Liver (tissue), 7 donors: ENCODE measurements at regions not wholly inside any gene's neighbourhood (a gene's known extent, or its start where the extent isn't known, plus 50 kb on each side); places are given as distances from the start of the nearest gene placed in this dataset.

Experiments
- DNase-seq: peaks from one replicate; pipeline ENCODE4 v3.0.0-alpha.2; 2017; ENCODE audit warnings: low spot score
- H3K27ac ChIP-seq, 2 donors: one replicate each; pipeline ENCODE4 v1.7.0; 2013; ENCODE audit warnings: inconsistent platforms in 2 of 2, low read length in 2 of 2, control low read depth in 1 of 2, low read depth in 1 of 2, mild to moderate bottlenecking in 1 of 2
- H3K27me3 ChIP-seq, 4 donors: one replicate each; pipeline versions ENCODE4 v1.6.1 to v1.7.0; 2013; ENCODE audit warnings: low read length in 3 of 4, inconsistent platforms in 1 of 4, mild to moderate bottlenecking in 1 of 4, moderate library complexity in 1 of 4; ENCODE audit not compliant: control insufficient read depth in 4 of 4, insufficient read depth in 4 of 4
- H3K36me3 ChIP-seq, 4 donors: one replicate each; pipeline versions ENCODE4 v1.6.1 to v1.7.0; 2013; ENCODE audit warnings: low read length in 3 of 4, mild to moderate bottlenecking in 3 of 4, low read depth in 1 of 4, moderate library complexity in 1 of 4; ENCODE audit not compliant: control insufficient read depth in 4 of 4, insufficient read depth in 3 of 4
- H3K4me1 ChIP-seq, 4 donors: one replicate each; pipeline versions ENCODE4 v1.6.1 to v1.7.0; 2013; ENCODE audit warnings: low read length in 3 of 4, mild to moderate bottlenecking in 3 of 4, moderate library complexity in 1 of 4; ENCODE audit not compliant: control insufficient read depth in 4 of 4, insufficient read depth in 4 of 4
- H3K4me3 ChIP-seq, 3 donors: one replicate each; pipeline versions ENCODE4 v1.6.1 to v1.7.0; 2013; ENCODE audit warnings: low read length in 3 of 3, control low read depth in 1 of 3, low read depth in 1 of 3, mild to moderate bottlenecking in 1 of 3
- H3K9ac ChIP-seq, 2 donors: one replicate each; pipeline ENCODE4 v1.7.0; 2013; ENCODE audit warnings: low read length in 2 of 2, mild to moderate bottlenecking in 2 of 2, moderate library complexity in 2 of 2, control low read depth in 1 of 2, low read depth in 1 of 2
- H3K9me3 ChIP-seq, 4 donors: one replicate each; pipeline versions ENCODE4 v1.6.1 to v1.7.0; 2013; ENCODE audit warnings: low read length in 3 of 4; ENCODE audit not compliant: control insufficient read depth in 4 of 4
- ATF3 ChIP-seq: IDR thresholded peaks from 2 replicates; pipeline ENCODE4 v1.6.1; 2016; ENCODE audit warnings: antibody characterized with exemption
- FOXA1 ChIP-seq: IDR thresholded peaks from 2 replicates; pipeline ENCODE4 v1.6.1; 2016; ENCODE audit warnings: antibody characterized with exemption
- FOXA2 ChIP-seq: IDR thresholded peaks from 2 replicates; pipeline ENCODE4 v1.6.1; 2016; ENCODE audit warnings: antibody characterized with exemption
- GABPA ChIP-seq, 2 donors: IDR thresholded peaks in 1 of 2; conservative IDR thresholded peaks in 1 of 2; 2 replicates each; pipeline ENCODE4 v1.6.1; 2016; ENCODE audit warnings: antibody characterized with exemption in 2 of 2, mild to moderate bottlenecking in 1 of 2, moderate library complexity in 1 of 2
- HNF4A ChIP-seq, 2 donors: conservative IDR thresholded peaks; 2 replicates each; pipeline ENCODE4 v1.6.1; 2016; ENCODE audit warnings: antibody characterized with exemption in 2 of 2, mild to moderate bottlenecking in 2 of 2
- HNF4G ChIP-seq: IDR thresholded peaks from 2 replicates; pipeline ENCODE4 v1.6.1; 2016; ENCODE audit warnings: antibody characterized with exemption
- JUND ChIP-seq, 2 donors: IDR thresholded peaks; 2 replicates each; pipeline ENCODE4 v1.6.1; 2016; ENCODE audit warnings: antibody characterized with exemption in 2 of 2
- NR2F2 ChIP-seq: IDR thresholded peaks from 2 replicates; pipeline ENCODE4 v1.6.1; 2016; ENCODE audit warnings: antibody characterized with exemption
- RAD21 ChIP-seq, 2 donors: IDR thresholded peaks; 2 replicates each; pipeline ENCODE4 v1.6.1; 2016; ENCODE audit warnings: antibody characterized with exemption in 2 of 2, mild to moderate bottlenecking in 2 of 2
- REST ChIP-seq: IDR thresholded peaks from 2 replicates; pipeline ENCODE4 v1.6.1; 2016; ENCODE audit warnings: antibody characterized with exemption, mild to moderate bottlenecking
- RXRA ChIP-seq, 2 donors: IDR thresholded peaks; 2 replicates each; pipeline ENCODE4 v1.6.1; 2017 to 2018; ENCODE audit warnings: antibody characterized with exemption in 2 of 2, mild to moderate bottlenecking in 1 of 2
- YY1 ChIP-seq: IDR thresholded peaks from 2 replicates; pipeline ENCODE4 v1.6.1; 2016; ENCODE audit warnings: antibody characterized with exemption, mild to moderate bottlenecking
- ZBTB33 ChIP-seq: IDR thresholded peaks from 2 replicates; pipeline ENCODE4 v1.6.1; 2016; ENCODE audit warnings: antibody characterized with exemption
- WGBS: extraction: QIAGEN DNeasy Blood & Tissue Kit; methylation state at CpG from one replicate; pipeline ENCODE4 v1.1.7; 2013; 5-methylcytosine and 5-hydroxymethylcytosine counted together
- donor health status: healthy.
- donor health status: healthy.
- donor health status: healthy.
- donor health status: healthy.

GRCh38 chr5:103436112-103436511, 126.5 kb downstream of the NUDT12 start:
- Histone ChIP-seq H3K9me3 (peaks cover 0 to 2% (median 0%) of the 10 kb centered on the region in 4 donors), H3K27me3 (no peaks in the 10 kb centered on the region), H3K4me1 (no peaks in the 10 kb centered on the region), H3K4me3 (no peak overlapping the region), H3K27ac (no peak overlapping the region), H3K9ac (no peak overlapping the region), H3K36me3 (no peaks in the 10 kb centered on the region)
- 53% methylated on average over 1 of the region's 1 CpG for WGBS
- no peak for DNase-seq
- TF ChIP-seq FOXA1 (no peak), RAD21 (IDR thresholded peaks at IDR 0.05) (no peak), RXRA (IDR thresholded peaks at IDR 0.05) (no peak), HNF4G (no peak), ZBTB33 (no peak), ATF3 (no peak), GABPA (IDR thresholded peaks at IDR 0.05 in 1 of 2, conservative IDR thresholded peaks at IDR 0.05 in 1 of 2) (no peak), REST (no peak), JUND (IDR thresholded peaks at IDR 0.05) (no peak), HNF4A (conservative IDR thresholded peaks at IDR 0.05) (no peak), NR2F2 (no peak), YY1 (no peak)

- H3K9me3 ChIP-seq = peaks cover 0 to 2% (median 0%) of the 10 kb centered on the region in 4 donors
- no peaks in the 10 kb centered on the region for H3K36me3 ChIP-seq
- H3K27me3 ChIP-seq = no peaks in the 10 kb centered on the region
- no peaks in the 10 kb centered on the region for H3K4me1 ChIP-seq
- H3K9ac ChIP-seq = no peak overlapping the region
- DNase-seq = no peak
- WGBS = 85% methylated on average over 4 of the region's 4 CpGs
- TF ChIP-seq REST (no peak), HNF4A (conservative IDR thresholded peaks at IDR 0.05) (no peak), NR2F2 (no peak), GABPA (IDR thresholded peaks at IDR 0.05 in 1 of 2, conservative IDR thresholded peaks at IDR 0.05 in 1 of 2) (no peak), ZBTB33 (no peak), FOXA2 (no peak), FOXA1 (no peak)
- H3K27ac ChIP-seq = no peak overlapping the region
- H3K4me3 ChIP-seq = no peak overlapping the region
Measured at GRCh38 chr5:103435136-103435889, 127.3 kb downstream of the NUDT12 start.
